GM23248 (cell line): ENCODE measurements at regions not wholly inside any gene's neighbourhood (a gene's known extent, or its start where the extent isn't known, plus 50 kb on each side); places are given as distances from the start of the nearest gene placed in this dataset.
"Not testable (repeated sequence)": the region's sequence is repeated elsewhere in the genome, so short reads cannot be mapped to it uniquely, and the experiment has no call there.

ENCODE experiments used
- DNase-seq: peaks from one replicate; pipeline ENCODE4 v3.0.0-alpha.2; 2015
- H2AFZ ChIP-seq: fragments of 200-600 bp; sonication (generic); 2 replicates; pipeline ENCODE4 v1.6.1; 2016; ENCODE audit warnings: antibody characterized with exemption
- H3F3A ChIP-seq: fragments of 200-600 bp; sonication (generic); 2 replicates; pipeline ENCODE4 v1.6.1; 2016; ENCODE audit warnings: mild to moderate bottlenecking, antibody characterized with exemption, mixed run types; ENCODE audit not compliant: insufficient read depth
- H3K27ac ChIP-seq: fragments of 200-600 bp; sonication (generic); 2 replicates; pipeline ENCODE4 v1.5.1; 2016; ENCODE audit warnings: mild to moderate bottlenecking
- H3K27me3 ChIP-seq: fragments of 200-600 bp; sonication (generic); replicated peaks from 2 replicates; pipeline ENCODE4 v1.6.1; 2016; ENCODE audit warnings: mild to moderate bottlenecking; ENCODE audit not compliant: insufficient read depth
- H3K36me3 ChIP-seq: fragments of 200-600 bp; sonication (generic); 2 replicates; pipeline ENCODE4 v1.6.1; 2016; ENCODE audit warnings: low read depth, mild to moderate bottlenecking
- H3K4me1 ChIP-seq: fragments of 200-600 bp; sonication (generic); 2 replicates; pipeline ENCODE4 v1.6.1; 2016; ENCODE audit warnings: mild to moderate bottlenecking; ENCODE audit not compliant: insufficient read depth
- H3K4me2 ChIP-seq: fragments of 200-600 bp; sonication (generic); one replicate; pipeline ENCODE4 v1.6.1; 2016; ENCODE audit warnings: mild to moderate bottlenecking; ENCODE audit not compliant: unreplicated experiment
- H3K4me3 ChIP-seq: fragments of 200-600 bp; sonication (generic); 2 replicates; pipeline ENCODE4 v1.5.1; 2016; ENCODE audit warnings: mild to moderate bottlenecking
- H3K79me2 ChIP-seq: fragments of 200-600 bp; sonication (generic); 2 replicates; pipeline ENCODE4 v1.6.1; 2016; ENCODE audit warnings: mild to moderate bottlenecking; ENCODE audit not compliant: insufficient read depth
- H3K9ac ChIP-seq: fragments of 200-600 bp; sonication (generic); 2 replicates; pipeline ENCODE4 v1.6.1; 2016; ENCODE audit warnings: mild to moderate bottlenecking
- H3K9me2 ChIP-seq: fragments of 200-600 bp; sonication (generic); 2 replicates; pipeline ENCODE4 v1.6.1; 2016; ENCODE audit warnings: mixed run types, mild to moderate bottlenecking, moderate library complexity; ENCODE audit not compliant: insufficient read depth
- H3K9me3 ChIP-seq: fragments of 200-600 bp; sonication (generic); one replicate; pipeline ENCODE4 v1.6.1; 2017; ENCODE audit warnings: low read depth
- H4K20me1 ChIP-seq: fragments of 200-600 bp; sonication (generic); 2 replicates; pipeline ENCODE4 v1.6.0; 2016; ENCODE audit not compliant: insufficient read depth
- EZH2 ChIP-seq: fragments of 200-600 bp; sonication (generic); IDR thresholded peaks from 2 replicates; pipeline ENCODE4 v1.6.1; 2018; ENCODE audit warnings: antibody characterized with exemption, mild to moderate bottlenecking; ENCODE audit not compliant: insufficient read depth, poor library complexity, severe bottlenecking
- EZH2phosphoT487 ChIP-seq: fragments of 200-600 bp; sonication (generic); IDR thresholded peaks from 2 replicates; pipeline ENCODE4 v1.6.1; 2018; ENCODE audit warnings: antibody characterized with exemption, moderate library complexity, mild to moderate bottlenecking, low read depth; ENCODE audit not compliant: insufficient read depth
- WGBS, 2 experiments: methylation state at CpG; one replicate each; pipeline ENCODE4 v1.1.6; 2015 to 2017; ENCODE audit warnings: low lambda C conversion rate in 2 of 2, low coverage in 1 of 2; ENCODE audit errors: missing lambda C conversion rate in 2 of 2; 5-methylcytosine and 5-hydroxymethylcytosine counted together
- in situ Hi-C: fragments of 300-500 bp; cut with MboI; formaldehyde crosslinking; loops from 2 replicates; pipeline ENCODE4 v1.15.0; 2020

GRCh38 chr16:72639494-72639893, 408.4 kb downstream of the ZFHX3 start:
- Histone ChIP-seq H3K4me1 (peaks cover 10% of the 10 kb centered on the region), H3K27ac (no peak overlapping the region), H2AFZ (no peak overlapping the region), H3K4me2 (no peak overlapping the region), H3K9me2 (no peaks in the 10 kb centered on the region), H3K9ac (no peak overlapping the region), H3K9me3 (no peaks in the 10 kb centered on the region), H3K36me3 (no peaks in the 10 kb centered on the region), H3K27me3 (no peaks in the 10 kb centered on the region), H3K79me2 (no peaks in the 10 kb centered on the region), H3K4me3 (no peak overlapping the region), H4K20me1 (no peaks in the 10 kb centered on the region), H3F3A (peaks cover 6% of the 10 kb centered on the region; the same call in 1 of the 2 replicates)
- TF ChIP-seq EZH2phosphoT487, result no peak
- no peak for TF ChIP-seq EZH2
- 61 to 83% methylated on average over 1 of the region's 1 CpG for WGBS, 2 experiments
- no peak for DNase-seq
- in situ Hi-C loops, result no loop called here

- Histone ChIP-seq H3K9ac (no peak overlapping the region), H3F3A (peaks cover 6% of the 10 kb centered on the region; the same call in 1 of the 2 replicates), H3K4me3 (no peak overlapping the region), H3K27ac (no peak overlapping the region), H3K27me3 (no peaks in the 10 kb centered on the region), H3K4me2 (no peak overlapping the region), H3K9me2 (no peaks in the 10 kb centered on the region), H3K4me1 (peaks cover 10% of the 10 kb centered on the region), H3K36me3 (no peaks in the 10 kb centered on the region), H4K20me1 (no peaks in the 10 kb centered on the region), H2AFZ (0 out of 2 replicates have a peak overlapping the region, but pooled peaks have one; percentile 14), H3K9me3 (no peaks in the 10 kb centered on the region), H3K79me2 (no peaks in the 10 kb centered on the region)
- peak; percentile 84 for DNase-seq
- in situ Hi-C loops, result no loop called here
- WGBS, 2 experiments, result 39 to 56% methylated on average over 1 of the region's 1 CpG
- TF ChIP-seq EZH2phosphoT487 (no peak), EZH2 (no peak)
Observed at GRCh38 chr16:72637306-72637705, 410.6 kb downstream of the ZFHX3 start.

- Histone ChIP-seq H3K4me3 (no peak overlapping the region), H3K9me3 (no peaks in the 10 kb centered on the region), H3K27me3 (no peaks in the 10 kb centered on the region), H2AFZ (no peak overlapping the region), H3K4me1 (peaks cover 10% of the 10 kb centered on the region), H3K36me3 (no peaks in the 10 kb centered on the region), H3K27ac (no peak overlapping the region), H3K4me2 (no peak overlapping the region), H3K9me2 (no peaks in the 10 kb centered on the region), H3K9ac (no peak overlapping the region), H4K20me1 (no peaks in the 10 kb centered on the region), H3F3A (peaks cover 6% of the 10 kb centered on the region; the same call in 1 of the 2 replicates), H3K79me2 (no peaks in the 10 kb centered on the region)
- WGBS, 2 experiments, result 79 to 80% methylated on average over 5 of the region's 5 CpGs
- in situ Hi-C loops, result no loop called here
- TF ChIP-seq EZH2 (no peak), EZH2phosphoT487 (no peak)
- no peak for DNase-seq
Observed at GRCh38 chr16:72635694-72636093, 412.2 kb downstream of the ZFHX3 start.

GRCh38 chr16:72635104-72635503, 412.8 kb downstream of the ZFHX3 start:
- Histone ChIP-seq H3K4me3 (no peak overlapping the region), H3K79me2 (no peaks in the 10 kb centered on the region), H3K27me3 (no peaks in the 10 kb centered on the region), H3F3A (peaks cover 6% of the 10 kb centered on the region; the same call in 1 of the 2 replicates), H4K20me1 (no peaks in the 10 kb centered on the region), H3K4me1 (peaks cover 10% of the 10 kb centered on the region), H3K36me3 (no peaks in the 10 kb centered on the region), H3K9ac (no peak overlapping the region), H2AFZ (no peak overlapping the region), H3K4me2 (no peak overlapping the region), H3K27ac (no peak overlapping the region), H3K9me2 (no peaks in the 10 kb centered on the region), H3K9me3 (no peaks in the 10 kb centered on the region)
- in situ Hi-C loops, result no loop called here
- WGBS, 2 experiments, result 65 to 77% methylated on average over 4 of the region's 4 CpGs
- no peak for DNase-seq
- TF ChIP-seq EZH2 (no peak), EZH2phosphoT487 (no peak)

- H4K20me1 ChIP-seq, DNase-seq, H3F3A ChIP-seq, H3K4me1 ChIP-seq, H3K36me3 ChIP-seq, H3K27ac ChIP-seq, H3K9me3 ChIP-seq, H3K9ac ChIP-seq, H3K79me2 ChIP-seq, H3K4me2 ChIP-seq, H3K4me3 ChIP-seq, H3K9me2 ChIP-seq, H3K27me3 ChIP-seq, H2AFZ ChIP-seq, in situ Hi-C loops: not testable (repeated sequence)
- 82 to 83% methylated on average over 26 to 30 of the region's 30 CpGs for WGBS, 2 experiments
Observed at GRCh38 chr16:72627182-72627896, 420.6 kb downstream of the ZFHX3 start.
